Tibial artery (tissue), 4 donors: ENCODE measurements at regions not wholly inside any gene's neighbourhood (a gene's known extent, or its start where the extent isn't known, plus 50 kb on each side); places are given as distances from the start of the nearest gene placed in this dataset.

Experiments used
- DNase-seq, 2 donors: peaks; one replicate each; pipeline ENCODE4 v3.0.0-alpha.2; 2019
- H3K27ac ChIP-seq, 2 donors: fragments of 200-600 bp; sonication (generic) in 1 of 2; 1 replicate in 1 of 2; 2 replicates in 1 of 2; pipeline ENCODE4 v1.5.1; 2018 to 2019; ENCODE audit warnings: mild to moderate bottlenecking in 1 of 2
- H3K27me3 ChIP-seq, 2 donors: fragments of 200-600 bp; sonication (generic) in 1 of 2; one replicate each; pipeline versions ENCODE4 v1.5.1 to v1.6.0; 2016 to 2019
- H3K36me3 ChIP-seq, 3 donors: fragments of 200-600 bp; sonication (generic) in 2 of 3; one replicate each; pipeline ENCODE4 v1.5.1; 2016 to 2019; ENCODE audit warnings: mild to moderate bottlenecking in 2 of 3
- H3K4me1 ChIP-seq, 4 donors: fragments of 200-600 bp; sonication (generic) in 2 of 4; 1 replicate in 3 of 4; 2 replicates in 1 of 4; pipeline ENCODE4 v1.5.1; 2016 to 2019
- H3K4me3 ChIP-seq, 2 donors: fragments of 200-600 bp; sonication (generic) in 1 of 2; 1 replicate in 1 of 2; 2 replicates in 1 of 2; pipeline ENCODE4 v1.5.1; 2018 to 2019; ENCODE audit warnings: mild to moderate bottlenecking in 2 of 2
- H3K9me3 ChIP-seq, 3 donors: fragments of 200-600 bp; sonication (generic) in 1 of 3; one replicate each; pipeline ENCODE4 v1.5.1; 2016 to 2019
- CTCF ChIP-seq, 2 experiments: fragments of 200-600 bp in 1 of 2; fragments of 450-650 bp in 1 of 2; IDR thresholded peaks; one replicate each; pipeline ENCODE4 v1.5.1; 2017 to 2019; ENCODE audit warnings: antibody characterized with exemption in 2 of 2, mild to moderate bottlenecking in 1 of 2, moderate library complexity in 1 of 2
- intact Hi-C: fragments of 100-400 bp; cut with DNase I; formaldehyde crosslinking; loops from one replicate; pipeline ENCODE4 v1.15.0; 2023; ENCODE audit warnings: low total_unique reads

GRCh38 chr17:34114174-34114573 lies 140.9 kb upstream of the CCL2 start:
- Histone ChIP-seq H3K9me3 (no peaks in the 10 kb centered on the region), H3K27ac (no peak overlapping the region), H3K27me3 (no peaks in the 10 kb centered on the region), H3K36me3 (no peaks in the 10 kb centered on the region), H3K4me1 (no peaks in the 10 kb centered on the region), H3K4me3 (no peak overlapping the region)
- intact Hi-C loops, result no loop called here
- DNase-seq, result no peak
- TF ChIP-seq CTCF (IDR thresholded peaks at IDR 0.05), result no peak

GRCh38 chr17:34116306-34116705 lies 138.8 kb upstream of the CCL2 start:
- H3K27me3 ChIP-seq, result no peaks in the 10 kb centered on the region
- no peaks in the 10 kb centered on the region for H3K36me3 ChIP-seq
- no peak for DNase-seq
- H3K9me3 ChIP-seq, result no peaks in the 10 kb centered on the region
- TF ChIP-seq CTCF (IDR thresholded peaks at IDR 0.05), result no peak
- H3K4me3 ChIP-seq, result no peak overlapping the region
- H3K27ac ChIP-seq, result no peak overlapping the region
- intact Hi-C loops, result no loop called here
- no peaks in the 10 kb centered on the region for H3K4me1 ChIP-seq

- intact Hi-C loops, result no loop called here
- no peak overlapping the region for H3K27ac ChIP-seq
- no peak for DNase-seq
- H3K27me3 ChIP-seq, result peaks cover 0 to under 1% of the 10 kb centered on the region in 2 donors
- TF ChIP-seq CTCF (IDR thresholded peaks at IDR 0.05), result no peak
- no peaks in the 10 kb centered on the region for H3K4me1 ChIP-seq
- no peaks in the 10 kb centered on the region for H3K36me3 ChIP-seq
- no peaks in the 10 kb centered on the region for H3K9me3 ChIP-seq
- no peak overlapping the region for H3K4me3 ChIP-seq
Measured at GRCh38 chr17:34117332-34117731, 137.8 kb upstream of the CCL2 start.

GRCh38 chr17:34117811-34118210 lies 137.3 kb upstream of the CCL2 start:
- intact Hi-C loops, result no loop called here
- no peak for DNase-seq
- Histone ChIP-seq H3K27ac (no peak overlapping the region), H3K27me3 (peaks cover 0 to 3% of the 10 kb centered on the region in 2 donors), H3K9me3 (no peaks in the 10 kb centered on the region), H3K4me1 (no peaks in the 10 kb centered on the region), H3K4me3 (no peak overlapping the region), H3K36me3 (no peaks in the 10 kb centered on the region)
- no peak for TF ChIP-seq CTCF (IDR thresholded peaks at IDR 0.05)

- intact Hi-C loops, result no loop called here
- H3K27ac ChIP-seq, result no peak overlapping the region
- peaks cover 0 to 5% of the 10 kb centered on the region in 2 donors for H3K27me3 ChIP-seq
- H3K4me3 ChIP-seq, result no peak overlapping the region
- DNase-seq, result no peak
- no peaks in the 10 kb centered on the region for H3K36me3 ChIP-seq
- TF ChIP-seq CTCF (IDR thresholded peaks at IDR 0.05), result no peak
- no peaks in the 10 kb centered on the region for H3K9me3 ChIP-seq
- no peaks in the 10 kb centered on the region for H3K4me1 ChIP-seq
Measured at GRCh38 chr17:34118564-34118963, 136.5 kb upstream of the CCL2 start.

- Histone ChIP-seq H3K4me3 (no peak overlapping the region), H3K9me3 (no peaks in the 10 kb centered on the region), H3K4me1 (no peaks in the 10 kb centered on the region), H3K27me3 (peaks cover 0 to 5% of the 10 kb centered on the region in 2 donors), H3K36me3 (no peaks in the 10 kb centered on the region), H3K27ac (no peak overlapping the region)
- intact Hi-C loops, result no loop called here
- no peak for DNase-seq
- no peak for TF ChIP-seq CTCF (IDR thresholded peaks at IDR 0.05)
Measured at GRCh38 chr17:34121311-34121710, 133.8 kb upstream of the CCL2 start.
